ENCODE measurements at regions not wholly inside any gene's neighbourhood (a gene's known extent, or its start where the extent isn't known, plus 50 kb on each side); places are given as distances from the start of the nearest gene placed in this dataset.
"Not testable (repeated sequence)": the region's sequence is repeated elsewhere in the genome, so short reads cannot be mapped to it uniquely, and the experiment has no call there.

DNA sequence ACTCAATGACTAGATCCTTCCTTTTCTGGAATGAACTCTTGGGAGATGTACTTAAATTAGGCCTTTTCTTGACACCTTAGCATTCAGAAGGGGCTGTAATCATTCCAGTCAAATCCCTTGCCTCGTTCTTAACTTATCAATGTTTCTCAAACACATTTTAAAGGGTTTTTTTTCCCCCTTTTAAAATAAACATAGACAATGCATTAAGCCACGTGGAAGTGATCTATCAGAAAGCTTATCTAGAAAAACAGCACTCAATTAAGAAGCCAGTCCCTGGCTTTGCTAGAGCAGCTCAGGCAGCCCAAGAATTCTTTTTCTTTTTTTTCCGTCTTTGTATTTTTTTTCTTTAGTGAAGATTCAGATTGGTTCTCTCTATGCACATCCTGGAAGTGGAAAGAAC is 118.2 kb downstream of the PCDH7 start:
- DNase-seq: no peak

DNA sequence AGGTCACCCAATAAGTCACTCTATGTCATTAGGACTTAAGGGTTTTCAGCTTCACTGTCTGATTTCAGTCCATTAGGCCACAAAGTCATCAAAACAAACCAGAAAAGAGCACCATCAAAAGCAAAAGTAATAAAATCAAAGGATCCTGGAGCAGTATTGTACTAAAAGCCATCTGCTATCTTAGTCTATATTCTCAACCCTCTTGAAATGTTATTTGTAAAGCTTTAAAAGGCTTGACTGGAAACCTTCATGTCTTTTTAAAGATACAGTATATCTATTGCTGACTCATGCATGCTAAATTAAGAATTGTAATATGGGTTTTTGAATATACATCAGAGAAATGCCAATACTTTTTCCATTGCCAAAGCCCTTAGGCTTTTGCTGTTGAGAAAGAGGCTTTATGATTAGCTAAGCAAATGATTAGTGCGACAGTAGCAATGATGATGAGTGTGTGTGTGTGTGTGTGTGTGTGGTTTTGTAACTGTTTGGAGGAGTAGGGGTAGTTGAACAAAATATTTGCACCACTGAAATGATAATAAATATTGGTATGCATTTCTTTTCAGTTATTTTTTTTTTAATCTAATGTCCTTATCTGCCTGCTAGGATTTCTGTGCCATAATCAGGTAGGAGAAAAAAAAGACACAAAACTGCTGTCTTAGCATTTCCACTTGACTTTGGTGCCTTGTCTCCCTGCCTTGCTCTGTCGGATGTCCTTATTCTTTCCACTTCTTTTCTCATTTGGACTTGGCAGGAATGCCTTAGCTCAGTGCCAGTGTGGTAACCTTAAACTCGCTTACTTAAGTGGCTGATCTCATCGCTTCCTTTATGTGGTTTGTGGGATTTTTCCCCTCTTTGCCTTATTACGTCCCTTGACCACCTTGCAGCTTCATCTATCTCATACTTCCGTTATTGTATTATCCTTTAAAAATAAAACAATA is 119.7 kb downstream of the PCDH7 start:
- no peak for DNase-seq

DNA sequence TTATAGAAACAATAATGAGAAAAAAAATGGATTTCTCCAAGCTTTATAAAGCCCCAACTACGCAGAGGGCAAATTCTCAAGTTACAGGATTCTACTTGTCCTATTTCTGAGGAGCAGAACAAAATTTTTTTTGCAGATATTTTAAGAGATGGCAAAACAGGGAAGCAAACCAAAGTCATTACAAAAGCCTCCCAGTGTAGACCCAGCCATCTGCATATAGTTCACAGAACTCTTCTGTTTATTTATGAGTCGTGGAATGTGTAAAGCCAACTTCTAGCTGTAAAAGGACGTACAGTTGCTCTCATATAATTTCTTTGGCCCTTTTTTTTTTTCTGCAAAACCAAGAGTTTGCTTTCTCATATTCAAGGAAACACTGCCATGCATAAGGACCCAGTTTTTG is 120.4 kb downstream of the PCDH7 start:
- DNase-seq: no peak

DNA sequence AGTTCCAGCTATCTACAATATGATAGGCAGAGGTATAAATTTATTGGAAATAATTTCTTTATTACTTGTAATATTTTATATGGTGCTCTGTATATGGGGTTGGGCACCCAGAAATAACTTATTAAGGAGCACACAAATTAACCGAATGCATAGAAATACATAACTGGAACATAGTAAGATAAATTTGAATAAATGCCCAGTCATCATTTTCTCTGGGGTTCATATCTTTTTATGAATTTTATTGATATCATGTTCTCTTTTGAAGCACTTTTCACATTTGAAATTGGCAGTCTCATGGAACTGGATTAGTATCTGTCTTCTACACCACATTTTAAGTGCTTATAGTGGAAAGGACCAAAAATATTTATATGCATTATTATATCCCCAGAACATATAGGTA is 122.0 kb downstream of the PCDH7 start:
- no peak for DNase-seq

DNA sequence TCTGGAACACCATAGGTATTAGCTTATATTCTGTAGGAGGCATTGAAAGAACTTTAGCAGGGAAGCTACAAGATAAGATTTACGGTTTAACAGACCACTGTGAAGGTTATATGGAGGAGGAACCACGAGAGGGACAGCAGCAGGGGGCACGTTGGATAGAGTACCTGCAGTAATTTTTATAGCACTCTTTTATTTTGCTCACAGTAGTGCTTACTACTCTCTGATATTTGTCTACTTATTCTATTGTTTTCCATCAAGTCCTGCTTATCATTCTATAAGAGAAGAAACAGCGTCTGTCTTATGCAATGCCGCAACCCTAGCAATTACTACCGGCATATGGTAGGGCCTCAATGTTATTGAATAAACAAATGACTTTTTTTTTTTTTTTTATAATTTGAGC is 122.5 kb downstream of the PCDH7 start:
- no peak for DNase-seq

- no peak for DNase-seq
These were observed 124.9 kb downstream of the PCDH7 start for GRCh38 chr4:30844861-30845582.

- no peak for DNase-seq
These were observed 127.0 kb downstream of the PCDH7 start for GRCh38 chr4:30847167-30847566.

DNA sequence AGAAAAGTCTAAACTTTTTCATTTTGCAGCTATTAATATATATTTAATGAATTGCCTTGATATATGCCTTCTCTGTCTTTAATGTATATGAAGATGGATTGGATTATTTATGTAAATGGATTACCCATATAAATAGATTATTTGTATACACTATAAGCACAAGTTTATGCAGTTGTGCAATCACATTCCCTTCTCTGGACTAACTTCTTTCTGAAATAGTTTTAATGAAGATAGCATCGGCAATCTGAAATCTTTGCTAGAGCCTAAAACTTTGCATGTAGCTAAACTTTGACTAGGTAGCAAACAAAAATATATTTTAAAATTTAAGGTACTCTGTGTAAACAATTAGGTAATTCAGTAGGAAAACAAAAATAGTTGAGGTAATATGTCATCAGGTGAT is 127.8 kb downstream of the PCDH7 start:
- DNase-seq: no peak

- no peak for DNase-seq
These were observed 134.4 kb downstream of the PCDH7 start for GRCh38 chr4:30854531-30854930.

GRCh38 chr4:30855232-30855631 is 135.1 kb downstream of the PCDH7 start:
- no peak for DNase-seq

DNA sequence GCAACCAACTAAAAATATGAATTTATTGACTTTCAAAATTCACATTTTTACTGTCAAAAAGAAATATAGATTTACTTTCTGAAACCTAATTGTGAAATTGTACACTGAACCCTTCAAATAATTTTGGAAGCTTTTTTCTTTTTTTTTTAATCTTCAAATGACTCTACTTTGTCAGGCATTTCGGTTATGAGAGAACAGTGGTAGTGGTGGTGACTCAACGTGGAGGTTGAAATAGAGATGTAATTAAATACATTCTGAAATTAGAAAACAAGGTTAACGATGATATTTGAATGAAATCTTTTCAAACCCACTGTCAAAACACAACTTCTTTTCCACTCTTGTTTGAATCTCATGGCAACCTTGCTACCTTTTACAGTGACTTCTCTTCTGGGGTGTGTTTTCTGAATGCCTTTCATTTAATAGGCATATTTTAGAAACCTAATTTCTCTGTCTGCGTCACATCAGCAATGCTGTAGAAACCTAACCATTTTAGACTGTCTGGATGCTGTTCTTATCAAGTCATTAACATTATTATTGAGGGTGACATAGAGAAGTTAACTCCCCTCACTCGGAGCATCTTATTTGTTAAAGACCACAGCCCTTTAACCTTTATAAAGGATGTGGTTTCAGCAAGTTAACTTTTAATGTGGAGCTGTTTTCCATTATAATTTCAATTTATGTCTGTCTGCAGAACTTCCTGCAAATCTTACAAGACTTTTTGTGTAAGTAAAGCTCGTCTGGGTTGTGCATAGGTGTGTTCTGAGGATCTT is 136.8 kb downstream of the PCDH7 start:
- no peak for DNase-seq

GRCh38 chr4:30860978-30861377 is 140.8 kb downstream of the PCDH7 start:
- DNase-seq: no peak

DNA sequence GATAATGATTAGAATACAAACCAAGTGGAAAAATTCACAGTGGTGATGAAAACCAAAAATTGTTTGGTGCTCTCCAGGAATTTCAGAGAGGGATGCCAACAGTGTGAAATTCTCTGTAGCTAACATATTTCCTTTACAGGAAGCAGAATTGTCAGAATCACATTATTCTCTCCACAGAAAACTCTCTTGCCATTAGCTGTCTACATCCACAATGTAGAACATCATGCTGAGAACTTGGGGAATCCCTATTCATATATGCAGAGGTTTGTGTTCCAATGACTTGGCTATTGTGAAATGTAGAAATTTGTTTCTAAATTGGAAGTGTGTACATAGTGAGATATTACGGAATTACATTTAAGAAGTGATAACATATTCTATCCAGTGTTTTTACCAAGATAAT is 142.0 kb downstream of the PCDH7 start:
- no peak for DNase-seq

GRCh38 chr4:30863021-30863420 is 142.9 kb downstream of the PCDH7 start:
- DNase-seq: no peak

DNA sequence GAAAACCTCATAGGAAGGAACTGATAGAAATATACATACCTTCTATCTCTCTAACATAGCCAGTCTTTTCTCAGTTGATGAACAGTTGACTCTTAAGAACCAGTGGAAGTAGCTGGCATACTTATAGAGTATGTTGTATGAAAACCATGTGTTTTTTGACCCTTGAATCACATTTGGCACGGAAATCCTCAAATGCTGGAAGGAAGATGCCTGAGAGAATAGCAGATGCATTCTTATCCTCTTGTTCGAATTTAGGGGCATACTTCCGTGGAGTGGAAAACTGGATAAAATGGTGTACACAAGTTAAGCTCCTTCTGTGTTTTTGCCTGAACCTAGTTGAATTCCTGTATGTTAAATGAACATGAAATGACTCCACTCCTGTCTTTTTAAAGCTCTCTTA is 145.5 kb downstream of the PCDH7 start:
- DNase-seq: no peak

GRCh38 chr4:30866346-30866745 is 146.2 kb downstream of the PCDH7 start:
- no peak for DNase-seq

DNA sequence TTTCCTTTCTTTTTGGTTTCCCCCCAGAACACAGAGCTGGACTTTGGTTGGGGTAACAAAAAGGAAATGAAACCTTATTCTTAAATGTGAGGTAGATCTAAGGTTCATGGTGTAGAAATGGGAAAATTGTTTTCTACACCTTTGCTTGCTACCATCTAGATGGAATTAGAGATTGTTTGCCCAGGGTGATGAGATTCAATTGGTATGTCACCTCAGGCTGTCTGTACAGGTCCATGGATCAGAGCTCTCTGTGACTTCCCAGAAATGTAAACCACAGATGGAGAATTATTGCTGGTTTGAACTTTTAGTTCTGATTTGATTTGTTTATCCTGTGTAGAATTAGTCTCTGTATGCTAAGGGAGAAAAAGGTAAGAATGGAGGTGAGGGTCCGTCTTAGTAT is 146.7 kb downstream of the PCDH7 start:
- DNase-seq: no peak

GRCh38 chr4:30867427-30867826 is 147.3 kb downstream of the PCDH7 start:
- DNase-seq: no peak

- no peak for DNase-seq
These were observed 148.1 kb downstream of the PCDH7 start for GRCh38 chr4:30868111-30868895.

DNA sequence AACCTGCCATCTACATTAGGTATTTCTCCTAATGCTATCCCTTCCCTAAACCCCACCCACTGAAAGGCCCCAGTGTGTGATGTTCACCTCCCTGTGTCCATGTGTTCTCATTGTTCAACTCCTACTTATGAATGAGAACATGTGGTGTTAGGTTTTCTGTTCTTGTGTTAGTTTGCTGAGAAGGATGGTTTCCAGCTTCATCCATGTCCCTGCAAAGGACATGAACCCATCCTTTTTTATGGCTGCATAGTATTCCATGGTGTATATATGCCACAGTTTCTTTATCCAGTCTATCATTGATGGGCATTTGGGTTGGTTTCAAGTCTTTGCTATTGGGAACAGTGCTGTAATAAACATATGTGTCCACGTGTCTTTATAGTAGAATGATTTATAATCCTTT is 149.2 kb downstream of the PCDH7 start:
- not testable (repeated sequence) for DNase-seq

DNA sequence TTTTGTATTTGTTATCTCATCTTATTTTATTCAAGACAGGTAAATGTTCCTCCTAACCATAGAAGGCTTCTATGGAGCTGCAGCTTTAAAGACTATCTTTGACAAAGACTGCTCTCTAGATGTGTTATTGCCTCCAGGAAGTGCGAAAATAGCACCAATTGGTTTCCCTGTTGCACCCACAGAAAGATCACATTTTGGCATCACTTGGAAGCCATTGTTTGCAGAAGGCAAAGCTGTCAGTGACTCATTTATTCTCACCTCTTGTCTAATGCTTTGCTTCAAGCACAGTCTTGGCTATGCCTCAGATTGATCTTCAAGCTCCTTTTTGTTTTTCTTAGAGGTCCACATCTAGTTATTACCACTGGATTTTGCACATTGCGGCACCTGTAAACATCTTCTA is 150.3 kb downstream of the PCDH7 start:
- no peak for DNase-seq

GRCh38 chr4:30875658-30876269 is 155.6 kb downstream of the PCDH7 start:
- DNase-seq: no peak

All from NCI-H69 (cell line).